ENCODE measurements at regions not wholly inside any gene's neighbourhood (a gene's known extent, or its start where the extent isn't known, plus 50 kb on each side); places are given as distances from the start of the nearest gene placed in this dataset.

- no peak for TF ChIP-seq POLR2A (IDR thresholded peaks at IDR 0.05; ENCODE audit: low read length)
- no peak for TF ChIP-seq GATA1 (IDR thresholded peaks at IDR 0.05; ENCODE audit: low read depth, low read length)
Measured at GRCh38 chr13:73967397-73968165, 166.6 kb downstream of the KLF12 start.
